SK-N-SH treated with all-trans-retinoic acid at 6 μM for 48 hours (cell line): ENCODE measurements at regions not wholly inside any gene's neighbourhood (a gene's known extent, or its start where the extent isn't known, plus 50 kb on each side); places are given as distances from the start of the nearest gene placed in this dataset.

Experiments
- ATAC-seq: fragments of 200-7000 bp; cut with Tn5 transposase; 3 replicates; pipeline ENCODE4 v1.9.1; 2020; ENCODE audit warnings: mild to moderate bottlenecking, moderate library complexity
- ARNTL ChIP-seq: fragments of 450-650 bp; formaldehyde crosslinking; IDR thresholded peaks from 2 replicates; pipeline ENCODE4 v1.5.0; 2020; ENCODE audit warnings: low read depth, mild to moderate bottlenecking, moderate library complexity, borderline replicate concordance
- BACH2 ChIP-seq: fragments of 250-450 bp; sonication (Bioruptor Pico); IDR thresholded peaks from 2 replicates; pipeline ENCODE4 v1.9.0; 2021; ENCODE audit warnings: mild to moderate bottlenecking, borderline replicate concordance
- CREB5 ChIP-seq: fragments of 250-450 bp; sonication (Bioruptor Pico); IDR thresholded peaks from 2 replicates; pipeline ENCODE4 v1.5.1; 2020; ENCODE audit warnings: low read depth, mild to moderate bottlenecking, moderate library complexity
- CSDC2 ChIP-seq: fragments of 250-450 bp; sonication (Bioruptor Pico); IDR thresholded peaks from 2 replicates; pipeline ENCODE4 v1.5.0; 2020; ENCODE audit warnings: mild to moderate bottlenecking, moderate library complexity
- ESRRG ChIP-seq: fragments of 250-450 bp; sonication (Bioruptor Pico); IDR thresholded peaks from 2 replicates; pipeline ENCODE4 v1.6.1; 2021; ENCODE audit warnings: mild to moderate bottlenecking
- GLIS3 ChIP-seq: fragments of 250-450 bp; sonication (Bioruptor Pico); IDR thresholded peaks from 2 replicates; pipeline ENCODE4 v1.5.0; 2020; ENCODE audit warnings: mild to moderate bottlenecking, moderate library complexity
- ISL1 ChIP-seq: fragments of 250-450 bp; sonication (Bioruptor Pico); IDR thresholded peaks from 2 replicates; pipeline ENCODE4 v2.1.2; 2022; ENCODE audit warnings: mild to moderate bottlenecking, moderate library complexity
- OSR1 ChIP-seq: fragments of 250-450 bp; sonication (Bioruptor Pico); IDR thresholded peaks from 2 replicates; pipeline ENCODE4 v1.8.0; 2022; ENCODE audit warnings: moderate library complexity, mild to moderate bottlenecking, inconsistent platforms
- PATZ1 ChIP-seq: fragments of 250-450 bp; sonication (Bioruptor Pico); IDR thresholded peaks from 2 replicates; pipeline ENCODE4 v1.8.0; 2020; ENCODE audit warnings: mild to moderate bottlenecking, moderate library complexity, borderline replicate concordance
- POU6F1 ChIP-seq: fragments of 250-450 bp; sonication (Bioruptor Pico); IDR thresholded peaks from 2 replicates; pipeline ENCODE4 v1.8.0; 2021; ENCODE audit warnings: low read depth, mild to moderate bottlenecking, moderate library complexity, borderline replicate concordance
- PPARA ChIP-seq: fragments of 250-450 bp; sonication (Bioruptor Pico); IDR thresholded peaks from 2 replicates; pipeline ENCODE4 v1.5.0; 2020; ENCODE audit warnings: mild to moderate bottlenecking, borderline replicate concordance
- SNAI2 ChIP-seq: fragments of 250-450 bp; sonication (Bioruptor Pico); IDR thresholded peaks from 2 replicates; pipeline ENCODE4 v1.5.0; 2020; ENCODE audit warnings: mild to moderate bottlenecking, moderate library complexity
- TCF4 ChIP-seq: fragments of 250-450 bp; sonication (Bioruptor Pico); IDR thresholded peaks from 2 replicates; pipeline ENCODE4 v1.8.0; 2021; ENCODE audit warnings: mild to moderate bottlenecking, moderate library complexity, borderline replicate concordance
- TSHZ2 ChIP-seq: fragments of 250-450 bp; sonication (Bioruptor Pico); IDR thresholded peaks from 2 replicates; pipeline ENCODE4 v1.5.0; 2020; ENCODE audit warnings: mild to moderate bottlenecking, moderate library complexity
- ZC3H10 ChIP-seq: fragments of 250-450 bp; sonication (Bioruptor Pico); IDR thresholded peaks from 2 replicates; pipeline ENCODE4 v1.5.1; 2021; ENCODE audit warnings: mild to moderate bottlenecking, moderate library complexity
- ZFP3 ChIP-seq: fragments of 250-450 bp; sonication (Bioruptor Pico); IDR thresholded peaks from 2 replicates; pipeline ENCODE4 v1.5.0; 2020; ENCODE audit warnings: mild to moderate bottlenecking, moderate library complexity
- ZFP30 ChIP-seq: fragments of 450-650 bp; formaldehyde crosslinking; IDR thresholded peaks from 2 replicates; pipeline ENCODE4 v1.5.0; 2022; ENCODE audit warnings: mild to moderate bottlenecking, moderate library complexity
- ZNF70 ChIP-seq: fragments of 450-650 bp; formaldehyde crosslinking; IDR thresholded peaks from 2 replicates; pipeline ENCODE4 v1.5.0; 2020; ENCODE audit warnings: mild to moderate bottlenecking, moderate library complexity
- ZNF8 ChIP-seq: fragments of 450-650 bp; formaldehyde crosslinking; IDR thresholded peaks from 2 replicates; pipeline ENCODE4 v1.5.0; 2020; ENCODE audit warnings: mild to moderate bottlenecking, moderate library complexity

- ATAC-seq: no peak
- no peak for TF ChIP-seq POU6F1 (CRISPR knock-in tag)
- TF ChIP-seq CSDC2 (CRISPR knock-in tag): no peak
These were observed 261.4 kb downstream of the LAS1L start for GRCh38 chrX:65273152-65273551.

- ATAC-seq: no peak
- TF ChIP-seq GLIS3 (CRISPR knock-in tag) (no peak), ARNTL (CRISPR knock-in tag) (no peak), ZNF70 (CRISPR knock-in tag) (no peak), PPARA (no peak), ZFP30 (CRISPR knock-in tag) (no peak), CREB5 (CRISPR knock-in tag) (no peak), ZFP3 (CRISPR knock-in tag) (no peak), ESRRG (CRISPR knock-in tag) (no peak), ISL1 (CRISPR knock-in tag) (no peak), SNAI2 (CRISPR knock-in tag) (no peak), ZC3H10 (no peak)
These were observed 268.1 kb downstream of the LAS1L start for GRCh38 chrX:65266482-65266881.

GRCh38 chrX:65253817-65254216, 277.6 kb upstream of the ZC4H2 start:
- no peak for TF ChIP-seq PATZ1 (CRISPR knock-in tag)
- TF ChIP-seq, all 23 proteins: peak for 0
- ATAC-seq: no peak

GRCh38 chrX:65241059-65241721, 264.9 kb upstream of the ZC4H2 start:
- TF ChIP-seq CSDC2 (CRISPR knock-in tag): no peak
- no peak for TF ChIP-seq BACH2
- TF ChIP-seq CREB5 (CRISPR knock-in tag): no peak
- TF ChIP-seq TSHZ2 (CRISPR knock-in tag): no peak
- no peak for TF ChIP-seq ZC3H10
- no peak for TF ChIP-seq PPARA
- TF ChIP-seq ZNF8: no peak
- no peak for ATAC-seq

GRCh38 chrX:65203545-65203944, 227.3 kb upstream of the ZC4H2 start:
- no peak for ATAC-seq
- no peak for TF ChIP-seq ZNF8
- TF ChIP-seq POU6F1 (CRISPR knock-in tag): no peak
- no peak for TF ChIP-seq BACH2
- no peak for TF ChIP-seq TCF4
- no peak for TF ChIP-seq GLIS3 (CRISPR knock-in tag)
- TF ChIP-seq SNAI2 (CRISPR knock-in tag): no peak
- no peak for TF ChIP-seq ESRRG (CRISPR knock-in tag)
- TF ChIP-seq ARNTL (CRISPR knock-in tag): no peak
- TF ChIP-seq OSR1 (CRISPR knock-in tag): no peak
